Naive thymus-derived CD8-positive, alpha-beta T cell (primary cell): ENCODE measurements at regions not wholly inside any gene's neighbourhood (a gene's known extent, or its start where the extent isn't known, plus 50 kb on each side); places are given as distances from the start of the nearest gene placed in this dataset.

Experiments
- ATAC-seq, 2 donors: fragments of 150-1000 bp; cut with Tn5 transposase in 1 of 2; sonication (Bioruptor Pico), chemical (Tn5 transposase) in 1 of 2; 1 replicate in 1 of 2; 2 replicates in 1 of 2; pipeline ENCODE4 v1.10.0; 2021; ENCODE audit warnings: mild to moderate bottlenecking in 2 of 2, moderate library complexity in 2 of 2
- POLR2A ChIA-PET: fragments of 350-600 bp; sonication (Branson Sonifier 250); formaldehyde crosslinking; loops from one replicate; lab custom pipeline; 2021; ENCODE audit warnings: antibody characterized with exemption; lab: Charles Lee
- DNase-seq, 10 donors: peaks; one replicate each; pipeline versions ENCODE4 v3.0.0 to v3.0.0-alpha.2; 2020 to 2022
- H3K27ac Mint-ChIP-seq, 10 donors: one replicate each; pipeline ENCODE4 v1.8.0; 2020 to 2022; ENCODE audit warnings: mild to moderate bottlenecking in 10 of 10, mixed read lengths in 10 of 10, moderate library complexity in 4 of 10, inconsistent platforms in 1 of 10
- H3K27me3 Mint-ChIP-seq, 5 donors: one replicate each; pipeline ENCODE4 v1.8.0; 2021 to 2022; ENCODE audit warnings: mixed read lengths in 5 of 5
- H3K36me3 Mint-ChIP-seq, 3 donors: one replicate each; pipeline ENCODE4 v1.8.0; 2020 to 2022; ENCODE audit warnings: mixed read lengths in 3 of 3, mild to moderate bottlenecking in 2 of 3, inconsistent platforms in 1 of 3
- H3K4me1 Mint-ChIP-seq, 4 donors: one replicate each; pipeline ENCODE4 v1.8.0; 2021 to 2022; ENCODE audit warnings: mixed read lengths in 4 of 4
- H3K4me3 Mint-ChIP-seq, 10 donors: one replicate each; pipeline ENCODE4 v1.8.0; 2020 to 2022; ENCODE audit warnings: mild to moderate bottlenecking in 10 of 10, mixed read lengths in 10 of 10, moderate library complexity in 6 of 10, inconsistent platforms in 1 of 10
- H3K9me3 Mint-ChIP-seq, 9 donors: one replicate each; pipeline ENCODE4 v1.8.0; 2020 to 2022; ENCODE audit warnings: mixed read lengths in 9 of 9, mild to moderate bottlenecking in 3 of 9, inconsistent platforms in 1 of 9, moderate library complexity in 1 of 9

GRCh38 chr16:35255186-35255803 lies 1795.9 kb downstream of the TP53TG3F start:
- H3K27ac Mint-ChIP-seq, result no peak overlapping the region
- H3K4me3 Mint-ChIP-seq, result no peak overlapping the region
- no peaks in the 10 kb centered on the region for H3K4me1 Mint-ChIP-seq
- peaks cover 15 to 66% (median 24%) of the 10 kb centered on the region in 9 donors for H3K9me3 Mint-ChIP-seq
- no peaks in the 10 kb centered on the region for H3K27me3 Mint-ChIP-seq
- H3K36me3 Mint-ChIP-seq, result peaks cover 0 to 6% (median 0%) of the 10 kb centered on the region in 3 donors
- no peak for DNase-seq
- no peak for ATAC-seq
- POLR2A ChIA-PET, result no interaction called here

GRCh38 chr16:35255816-35256215 lies 1796.4 kb downstream of the TP53TG3F start:
- Mint-ChIP-seq H3K36me3 (peaks cover 0 to 6% (median 0%) of the 10 kb centered on the region in 3 donors), H3K9me3 (peaks cover 15 to 69% (median 23%) of the 10 kb centered on the region in 9 donors), H3K4me1 (no peaks in the 10 kb centered on the region), H3K27ac (no peak overlapping the region), H3K4me3 (no peak overlapping the region), H3K27me3 (no peaks in the 10 kb centered on the region)
- DNase-seq, result no peak
- POLR2A ChIA-PET, result no interaction called here
- ATAC-seq, result no peak

GRCh38 chr16:35258381-35258780 lies 1799.0 kb downstream of the TP53TG3F start:
- H3K9me3 Mint-ChIP-seq, result peaks cover 8 to 67% (median 23%) of the 10 kb centered on the region in 9 donors
- no peak overlapping the region for H3K4me3 Mint-ChIP-seq
- peaks cover 0 to 6% (median 0%) of the 10 kb centered on the region in 3 donors for H3K36me3 Mint-ChIP-seq
- no peaks in the 10 kb centered on the region for H3K4me1 Mint-ChIP-seq
- H3K27ac Mint-ChIP-seq, result no peak overlapping the region
- POLR2A ChIA-PET, result no interaction called here
- ATAC-seq, result no peak
- H3K27me3 Mint-ChIP-seq, result no peaks in the 10 kb centered on the region
- DNase-seq, result no peak

- no peak for DNase-seq
- Mint-ChIP-seq H3K27ac (no peak overlapping the region), H3K27me3 (no peaks in the 10 kb centered on the region), H3K4me3 (no peak overlapping the region), H3K36me3 (no peaks in the 10 kb centered on the region), H3K9me3 (peaks cover 8 to 51% (median 17%) of the 10 kb centered on the region in 9 donors), H3K4me1 (no peaks in the 10 kb centered on the region)
- ATAC-seq, result no peak
- POLR2A ChIA-PET, result no interaction called here
Measured at GRCh38 chr16:35295856-35296255, 1836.4 kb downstream of the TP53TG3F start.

- no peaks in the 10 kb centered on the region for H3K36me3 Mint-ChIP-seq
- no peak overlapping the region for H3K4me3 Mint-ChIP-seq
- no peaks in the 10 kb centered on the region for H3K27me3 Mint-ChIP-seq
- peaks cover 8 to 44% (median 18%) of the 10 kb centered on the region in 9 donors for H3K9me3 Mint-ChIP-seq
- POLR2A ChIA-PET, result no interaction called here
- ATAC-seq, result no peak
- no peak for DNase-seq
- H3K4me1 Mint-ChIP-seq, result no peaks in the 10 kb centered on the region
- no peak overlapping the region for H3K27ac Mint-ChIP-seq
Measured at GRCh38 chr16:35296962-35297653, 1837.7 kb downstream of the TP53TG3F start.

- H3K4me1 Mint-ChIP-seq, result no peaks in the 10 kb centered on the region
- H3K36me3 Mint-ChIP-seq, result no peaks in the 10 kb centered on the region
- no peak overlapping the region for H3K4me3 Mint-ChIP-seq
- peaks cover 8 to 40% (median 18%) of the 10 kb centered on the region in 9 donors for H3K9me3 Mint-ChIP-seq
- H3K27me3 Mint-ChIP-seq, result no peaks in the 10 kb centered on the region
- POLR2A ChIA-PET, result no interaction called here
- H3K27ac Mint-ChIP-seq, result no peak overlapping the region
- ATAC-seq (no peak), DNase-seq (no peak)
Measured at GRCh38 chr16:35298460-35299243, 1839.2 kb downstream of the TP53TG3F start.

GRCh38 chr16:35302859-35303258 lies 1843.4 kb downstream of the TP53TG3F start:
- H3K27ac Mint-ChIP-seq, result no peak overlapping the region
- POLR2A ChIA-PET, result no interaction called here
- DNase-seq (no peak), ATAC-seq (no peak)
- no peaks in the 10 kb centered on the region for H3K4me1 Mint-ChIP-seq
- no peak overlapping the region for H3K4me3 Mint-ChIP-seq
- no peaks in the 10 kb centered on the region for H3K27me3 Mint-ChIP-seq
- H3K9me3 Mint-ChIP-seq, result peaks cover 0 to 47% (median 15%) of the 10 kb centered on the region in 9 donors
- no peaks in the 10 kb centered on the region for H3K36me3 Mint-ChIP-seq

GRCh38 chr16:35305476-35305875 lies 1846.1 kb downstream of the TP53TG3F start:
- Mint-ChIP-seq H3K4me1 (no peaks in the 10 kb centered on the region), H3K27ac (no peak overlapping the region), H3K4me3 (no peak overlapping the region), H3K36me3 (peaks cover 0 to 4% (median 0%) of the 10 kb centered on the region in 3 donors), H3K27me3 (no peaks in the 10 kb centered on the region), H3K9me3 (peaks cover 8 to 54% (median 23%) of the 10 kb centered on the region in 9 donors)
- POLR2A ChIA-PET, result no interaction called here
- no peak for DNase-seq
- no peak for ATAC-seq

- no peak for DNase-seq
- H3K4me3 Mint-ChIP-seq, result no peak overlapping the region
- ATAC-seq, result no peak
- H3K27ac Mint-ChIP-seq, result no peak overlapping the region
- POLR2A ChIA-PET, result no interaction called here
- no peaks in the 10 kb centered on the region for H3K27me3 Mint-ChIP-seq
- peaks cover 8 to 51% (median 23%) of the 10 kb centered on the region in 9 donors for H3K9me3 Mint-ChIP-seq
- H3K36me3 Mint-ChIP-seq, result peaks cover 0 to 4% (median 0%) of the 10 kb centered on the region in 3 donors
- H3K4me1 Mint-ChIP-seq, result no peaks in the 10 kb centered on the region
Measured at GRCh38 chr16:35306915-35307314, 1847.5 kb downstream of the TP53TG3F start.

DNA sequence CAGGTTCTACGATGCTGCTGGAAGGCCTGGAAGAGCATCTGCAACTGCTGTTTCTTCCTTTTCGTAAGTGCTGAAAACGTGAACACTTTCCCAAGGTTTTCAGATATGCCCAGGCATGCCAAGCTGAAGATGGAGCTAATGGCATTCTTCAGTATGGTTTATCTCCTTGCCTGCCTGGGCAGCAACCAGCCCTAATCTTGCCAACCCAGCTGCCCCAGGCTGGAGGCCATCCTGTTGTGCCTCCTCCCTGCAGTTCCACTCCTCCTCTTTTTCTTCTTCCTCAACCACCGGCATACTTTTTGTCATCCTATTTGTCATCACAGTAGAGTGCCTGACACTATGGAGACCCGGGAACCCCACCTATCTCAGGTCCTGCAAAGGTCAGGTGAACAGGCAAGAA lies 1849.3 kb downstream of the TP53TG3F start:
- H3K9me3 Mint-ChIP-seq, result peaks cover 7 to 62% (median 32%) of the 10 kb centered on the region in 9 donors
- no peak overlapping the region for H3K4me3 Mint-ChIP-seq
- peaks cover 0 to 4% (median 0%) of the 10 kb centered on the region in 3 donors for H3K36me3 Mint-ChIP-seq
- H3K27ac Mint-ChIP-seq, result no peak overlapping the region
- DNase-seq, result no peak
- H3K4me1 Mint-ChIP-seq, result no peaks in the 10 kb centered on the region
- POLR2A ChIA-PET, result no interaction called here
- H3K27me3 Mint-ChIP-seq, result no peaks in the 10 kb centered on the region
- ATAC-seq, result no peak

GRCh38 chr16:35310999-35311398 lies 1851.6 kb downstream of the TP53TG3F start:
- Mint-ChIP-seq H3K4me1 (no peaks in the 10 kb centered on the region), H3K4me3 (no peak overlapping the region), H3K36me3 (peaks cover 0 to 11% (median 0%) of the 10 kb centered on the region in 3 donors), H3K27me3 (no peaks in the 10 kb centered on the region), H3K9me3 (peaks cover 4 to 69% (median 28%) of the 10 kb centered on the region in 9 donors), H3K27ac (peak overlapping the region in 1 of 10 donors; percentile 34)
- POLR2A ChIA-PET, result no interaction called here
- DNase-seq (no peak), ATAC-seq (no peak)

GRCh38 chr16:35311475-35311874 lies 1852.1 kb downstream of the TP53TG3F start:
- Mint-ChIP-seq H3K27ac (no peak overlapping the region), H3K27me3 (no peaks in the 10 kb centered on the region), H3K4me1 (no peaks in the 10 kb centered on the region), H3K36me3 (peaks cover 0 to 11% (median 0%) of the 10 kb centered on the region in 3 donors), H3K9me3 (peaks cover 4 to 69% (median 25%) of the 10 kb centered on the region in 9 donors), H3K4me3 (no peak overlapping the region)
- POLR2A ChIA-PET, result no interaction called here
- DNase-seq (no peak), ATAC-seq (no peak)

DNA sequence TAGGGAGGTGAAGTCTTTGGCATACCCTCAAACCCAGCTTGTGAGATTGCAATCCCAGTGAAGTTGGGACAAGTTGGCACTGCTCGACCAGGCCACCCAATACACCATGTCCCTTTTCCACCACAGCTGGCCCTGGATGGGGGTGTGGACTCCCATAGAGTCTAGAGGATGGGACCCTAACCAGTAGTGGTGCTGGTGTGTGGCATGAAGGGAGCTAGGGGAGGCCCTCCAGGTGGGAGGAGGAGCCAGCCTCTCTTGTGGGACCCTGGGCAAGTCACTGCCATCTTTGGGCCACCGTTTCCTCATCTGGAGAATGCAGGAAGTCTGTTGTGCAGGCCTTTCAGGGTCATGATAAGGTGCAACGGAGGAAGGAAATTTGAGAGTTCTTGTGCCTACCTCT lies 1854.9 kb downstream of the TP53TG3F start:
- DNase-seq (no peak), ATAC-seq (no peak)
- Mint-ChIP-seq H3K27ac (no peak overlapping the region), H3K27me3 (no peaks in the 10 kb centered on the region), H3K4me3 (no peak overlapping the region), H3K9me3 (peaks cover 7 to 69% (median 25%) of the 10 kb centered on the region in 9 donors), H3K4me1 (no peaks in the 10 kb centered on the region), H3K36me3 (peaks cover 0 to 7% (median 0%) of the 10 kb centered on the region in 3 donors)
- POLR2A ChIA-PET, result no interaction called here
